ENCODE measurements at regions not wholly inside any gene's neighbourhood (a gene's known extent, or its start where the extent isn't known, plus 50 kb on each side); places are given as distances from the start of the nearest gene placed in this dataset.

- peaks cover 0 to 2% (median 0%) of the 10 kb centered on the region in 3 donors for H3K9me3 ChIP-seq (ENCODE audit: control insufficient read depth in 3 of 3, low read length in 3 of 3)
- no peak overlapping the region for H3K9ac ChIP-seq (ENCODE audit: low read depth in 1 of 3, low read length in 3 of 3)
- H3K27me3 ChIP-seq (ENCODE audit: control insufficient read depth in 3 of 3, insufficient read depth in 3 of 3, low read length in 3 of 3) = no peaks in the 10 kb centered on the region
- no peaks in the 10 kb centered on the region for H3K36me3 ChIP-seq (ENCODE audit: control insufficient read depth in 3 of 3, insufficient read depth in 3 of 3, low read length in 3 of 3)
- H3K4me3 ChIP-seq (ENCODE audit: low read length in 3 of 3) = no peak overlapping the region
- no peaks in the 10 kb centered on the region for H3K4me1 ChIP-seq (ENCODE audit: control insufficient read depth in 3 of 3, insufficient read depth in 3 of 3, low read length in 3 of 3)
- no peak overlapping the region for H3K27ac ChIP-seq (ENCODE audit: low read depth, low read length)
These were observed 290.7 kb upstream of the IL12B start for GRCh38 chr5:159620853-159621540.

GRCh38 chr5:159628703-159629102 lies 287.6 kb upstream of the ADRA1B start:
- Histone ChIP-seq H3K9me3 (ENCODE audit: control insufficient read depth in 3 of 3, low read length in 3 of 3) (no peaks in the 10 kb centered on the region), H3K4me3 (ENCODE audit: low read length in 3 of 3) (no peak overlapping the region), H3K9ac (ENCODE audit: low read depth in 1 of 3, low read length in 3 of 3) (no peak overlapping the region), H3K4me1 (ENCODE audit: control insufficient read depth in 3 of 3, insufficient read depth in 3 of 3, low read length in 3 of 3) (no peaks in the 10 kb centered on the region), H3K36me3 (ENCODE audit: control insufficient read depth in 3 of 3, insufficient read depth in 3 of 3, low read length in 3 of 3) (no peaks in the 10 kb centered on the region), H3K27me3 (ENCODE audit: control insufficient read depth in 3 of 3, insufficient read depth in 3 of 3, low read length in 3 of 3) (no peaks in the 10 kb centered on the region), H3K27ac (ENCODE audit: low read depth, low read length) (no peak overlapping the region)

- H3K9me3 ChIP-seq (ENCODE audit: control insufficient read depth in 3 of 3, low read length in 3 of 3) = no peaks in the 10 kb centered on the region
- no peaks in the 10 kb centered on the region for H3K36me3 ChIP-seq (ENCODE audit: control insufficient read depth in 3 of 3, insufficient read depth in 3 of 3, low read length in 3 of 3)
- no peaks in the 10 kb centered on the region for H3K27me3 ChIP-seq (ENCODE audit: control insufficient read depth in 3 of 3, insufficient read depth in 3 of 3, low read length in 3 of 3)
- H3K27ac ChIP-seq (ENCODE audit: low read depth, low read length) = no peak overlapping the region
- no peak overlapping the region for H3K9ac ChIP-seq (ENCODE audit: low read depth in 1 of 3, low read length in 3 of 3)
- H3K4me1 ChIP-seq (ENCODE audit: control insufficient read depth in 3 of 3, insufficient read depth in 3 of 3, low read length in 3 of 3) = no peaks in the 10 kb centered on the region
- no peak overlapping the region for H3K4me3 ChIP-seq (ENCODE audit: low read length in 3 of 3)
These were observed 287.1 kb upstream of the ADRA1B start for GRCh38 chr5:159629158-159629557.

GRCh38 chr5:159630545-159630944 lies 285.7 kb upstream of the ADRA1B start:
- Histone ChIP-seq H3K9me3 (ENCODE audit: control insufficient read depth in 3 of 3, low read length in 3 of 3) (no peaks in the 10 kb centered on the region), H3K36me3 (ENCODE audit: control insufficient read depth in 3 of 3, insufficient read depth in 3 of 3, low read length in 3 of 3) (no peaks in the 10 kb centered on the region), H3K4me1 (ENCODE audit: control insufficient read depth in 3 of 3, insufficient read depth in 3 of 3, low read length in 3 of 3) (no peaks in the 10 kb centered on the region), H3K9ac (ENCODE audit: low read depth in 1 of 3, low read length in 3 of 3) (no peak overlapping the region), H3K27me3 (ENCODE audit: control insufficient read depth in 3 of 3, insufficient read depth in 3 of 3, low read length in 3 of 3) (no peaks in the 10 kb centered on the region), H3K27ac (ENCODE audit: low read depth, low read length) (no peak overlapping the region), H3K4me3 (ENCODE audit: low read length in 3 of 3) (no peak overlapping the region)

- no peak overlapping the region for H3K27ac ChIP-seq (ENCODE audit: low read depth, low read length)
- H3K27me3 ChIP-seq (ENCODE audit: control insufficient read depth in 3 of 3, insufficient read depth in 3 of 3, low read length in 3 of 3) = no peaks in the 10 kb centered on the region
- H3K4me3 ChIP-seq (ENCODE audit: low read length in 3 of 3) = no peak overlapping the region
- H3K9ac ChIP-seq (ENCODE audit: low read depth in 1 of 3, low read length in 3 of 3) = no peak overlapping the region
- H3K9me3 ChIP-seq (ENCODE audit: control insufficient read depth in 3 of 3, low read length in 3 of 3) = no peaks in the 10 kb centered on the region
- no peaks in the 10 kb centered on the region for H3K36me3 ChIP-seq (ENCODE audit: control insufficient read depth in 3 of 3, insufficient read depth in 3 of 3, low read length in 3 of 3)
- H3K4me1 ChIP-seq (ENCODE audit: control insufficient read depth in 3 of 3, insufficient read depth in 3 of 3, low read length in 3 of 3) = no peaks in the 10 kb centered on the region
These were observed 285.3 kb upstream of the ADRA1B start for GRCh38 chr5:159631001-159631400.

GRCh38 chr5:159632866-159633265 lies 283.4 kb upstream of the ADRA1B start:
- H3K9me3 ChIP-seq (ENCODE audit: control insufficient read depth in 3 of 3, low read length in 3 of 3) = no peaks in the 10 kb centered on the region
- no peaks in the 10 kb centered on the region for H3K36me3 ChIP-seq (ENCODE audit: control insufficient read depth in 3 of 3, insufficient read depth in 3 of 3, low read length in 3 of 3)
- no peak overlapping the region for H3K27ac ChIP-seq (ENCODE audit: low read depth, low read length)
- H3K4me1 ChIP-seq (ENCODE audit: control insufficient read depth in 3 of 3, insufficient read depth in 3 of 3, low read length in 3 of 3) = no peaks in the 10 kb centered on the region
- H3K27me3 ChIP-seq (ENCODE audit: control insufficient read depth in 3 of 3, insufficient read depth in 3 of 3, low read length in 3 of 3) = no peaks in the 10 kb centered on the region
- H3K4me3 ChIP-seq (ENCODE audit: low read length in 3 of 3) = no peak overlapping the region
- no peak overlapping the region for H3K9ac ChIP-seq (ENCODE audit: low read depth in 1 of 3, low read length in 3 of 3)

GRCh38 chr5:159638481-159638880 lies 277.8 kb upstream of the ADRA1B start:
- Histone ChIP-seq H3K9me3 (ENCODE audit: control insufficient read depth in 3 of 3, low read length in 3 of 3) (no peaks in the 10 kb centered on the region), H3K4me3 (ENCODE audit: low read length in 3 of 3) (no peak overlapping the region), H3K9ac (ENCODE audit: low read depth in 1 of 3, low read length in 3 of 3) (no peak overlapping the region), H3K27ac (ENCODE audit: low read depth, low read length) (no peak overlapping the region), H3K36me3 (ENCODE audit: control insufficient read depth in 3 of 3, insufficient read depth in 3 of 3, low read length in 3 of 3) (no peaks in the 10 kb centered on the region), H3K27me3 (ENCODE audit: control insufficient read depth in 3 of 3, insufficient read depth in 3 of 3, low read length in 3 of 3) (peaks cover 0 to 5% (median 0%) of the 10 kb centered on the region in 3 donors), H3K4me1 (ENCODE audit: control insufficient read depth in 3 of 3, insufficient read depth in 3 of 3, low read length in 3 of 3) (no peaks in the 10 kb centered on the region)

GRCh38 chr5:159638954-159639559 lies 277.2 kb upstream of the ADRA1B start:
- H3K27ac ChIP-seq (ENCODE audit: low read depth, low read length) = no peak overlapping the region
- H3K9me3 ChIP-seq (ENCODE audit: control insufficient read depth in 3 of 3, low read length in 3 of 3) = no peaks in the 10 kb centered on the region
- H3K36me3 ChIP-seq (ENCODE audit: control insufficient read depth in 3 of 3, insufficient read depth in 3 of 3, low read length in 3 of 3) = no peaks in the 10 kb centered on the region
- H3K27me3 ChIP-seq (ENCODE audit: control insufficient read depth in 3 of 3, insufficient read depth in 3 of 3, low read length in 3 of 3) = peaks cover 0 to 5% (median 0%) of the 10 kb centered on the region in 3 donors
- no peak overlapping the region for H3K4me3 ChIP-seq (ENCODE audit: low read length in 3 of 3)
- H3K4me1 ChIP-seq (ENCODE audit: control insufficient read depth in 3 of 3, insufficient read depth in 3 of 3, low read length in 3 of 3) = no peaks in the 10 kb centered on the region
- no peak overlapping the region for H3K9ac ChIP-seq (ENCODE audit: low read depth in 1 of 3, low read length in 3 of 3)

- H3K9me3 ChIP-seq (ENCODE audit: control insufficient read depth in 3 of 3, low read length in 3 of 3) = no peaks in the 10 kb centered on the region
- H3K4me1 ChIP-seq (ENCODE audit: control insufficient read depth in 3 of 3, insufficient read depth in 3 of 3, low read length in 3 of 3) = no peaks in the 10 kb centered on the region
- peaks cover 0 to 5% (median 0%) of the 10 kb centered on the region in 3 donors for H3K27me3 ChIP-seq (ENCODE audit: control insufficient read depth in 3 of 3, insufficient read depth in 3 of 3, low read length in 3 of 3)
- no peak overlapping the region for H3K9ac ChIP-seq (ENCODE audit: low read depth in 1 of 3, low read length in 3 of 3)
- H3K4me3 ChIP-seq (ENCODE audit: low read length in 3 of 3) = no peak overlapping the region
- no peak overlapping the region for H3K27ac ChIP-seq (ENCODE audit: low read depth, low read length)
- no peaks in the 10 kb centered on the region for H3K36me3 ChIP-seq (ENCODE audit: control insufficient read depth in 3 of 3, insufficient read depth in 3 of 3, low read length in 3 of 3)
These were observed 276.7 kb upstream of the ADRA1B start for GRCh38 chr5:159639590-159639989.

GRCh38 chr5:159640446-159640845 lies 275.8 kb upstream of the ADRA1B start:
- peaks cover 0 to 5% (median 0%) of the 10 kb centered on the region in 3 donors for H3K27me3 ChIP-seq (ENCODE audit: control insufficient read depth in 3 of 3, insufficient read depth in 3 of 3, low read length in 3 of 3)
- H3K27ac ChIP-seq (ENCODE audit: low read depth, low read length) = no peak overlapping the region

More at GRCh38 chr5:159640446-159640845, 275.8 kb upstream of the ADRA1B start:
- H3K9me3 ChIP-seq (ENCODE audit: control insufficient read depth in 3 of 3, low read length in 3 of 3) = no peaks in the 10 kb centered on the region
- H3K4me3 ChIP-seq (ENCODE audit: low read length in 3 of 3) = no peak overlapping the region
- H3K4me1 ChIP-seq (ENCODE audit: control insufficient read depth in 3 of 3, insufficient read depth in 3 of 3, low read length in 3 of 3) = no peaks in the 10 kb centered on the region
- H3K36me3 ChIP-seq (ENCODE audit: control insufficient read depth in 3 of 3, insufficient read depth in 3 of 3, low read length in 3 of 3) = no peaks in the 10 kb centered on the region
- H3K9ac ChIP-seq (ENCODE audit: low read depth in 1 of 3, low read length in 3 of 3) = no peak overlapping the region

Measured in skeletal muscle tissue (tissue), 3 donors.